ENCODE measurements at regions not wholly inside any gene's neighbourhood (a gene's known extent, or its start where the extent isn't known, plus 50 kb on each side); places are given as distances from the start of the nearest gene placed in this dataset.

DNA sequence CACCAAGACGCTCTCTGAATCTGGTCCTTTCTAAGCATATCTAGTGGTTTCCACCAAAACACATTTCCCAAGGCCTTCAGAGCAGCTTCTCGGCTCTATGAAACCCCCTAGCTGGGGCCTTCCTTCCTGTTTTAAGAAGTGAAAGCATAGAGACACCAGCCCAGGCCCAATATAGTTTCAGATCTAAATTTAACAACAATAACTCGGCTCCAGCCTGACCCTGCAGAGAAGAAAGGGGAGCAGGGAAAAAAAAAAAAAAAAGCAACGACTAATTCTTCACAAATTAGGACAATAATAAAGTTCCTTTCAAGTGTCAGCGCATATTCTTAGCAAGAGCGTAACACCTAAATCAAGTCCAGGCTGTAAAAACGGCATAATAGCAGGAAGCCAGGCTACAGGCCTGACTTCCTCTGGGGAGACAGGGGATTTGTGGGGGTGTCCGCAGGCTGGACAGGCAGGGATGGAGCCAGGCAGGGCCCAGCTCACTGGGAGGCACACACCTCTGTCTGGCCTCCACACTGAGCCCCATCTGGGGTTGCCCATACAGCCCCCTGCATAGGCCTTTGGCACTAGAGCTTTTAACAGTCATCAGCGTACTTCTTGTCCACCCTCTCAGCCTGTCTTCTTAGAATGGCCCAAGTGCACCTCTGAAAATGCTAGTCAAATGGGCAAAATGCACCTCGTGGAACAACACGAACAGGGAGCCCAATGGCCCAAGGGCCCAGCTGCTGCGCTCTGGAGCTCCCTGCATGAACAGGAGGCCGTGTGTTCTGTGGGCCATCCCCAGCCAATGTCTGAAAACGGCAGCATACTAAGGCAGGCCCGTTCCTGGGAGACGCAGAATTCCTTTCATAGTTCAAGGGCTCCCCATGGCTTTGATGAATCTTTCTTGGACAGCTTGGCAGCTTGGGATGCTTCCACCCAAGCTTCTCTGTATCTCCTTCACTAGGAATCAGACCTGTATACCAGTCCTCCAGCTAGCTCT is 772.9 kb downstream of the MED13L start:
- no peak for FAIRE-seq
- no peak for TF ChIP-seq POLR2A (IDR thresholded peaks at IDR 0.05; ENCODE audit: low read depth, low read length)
- DNase-seq (ENCODE audit: insufficient read length, low spot score), result no peak

DNA sequence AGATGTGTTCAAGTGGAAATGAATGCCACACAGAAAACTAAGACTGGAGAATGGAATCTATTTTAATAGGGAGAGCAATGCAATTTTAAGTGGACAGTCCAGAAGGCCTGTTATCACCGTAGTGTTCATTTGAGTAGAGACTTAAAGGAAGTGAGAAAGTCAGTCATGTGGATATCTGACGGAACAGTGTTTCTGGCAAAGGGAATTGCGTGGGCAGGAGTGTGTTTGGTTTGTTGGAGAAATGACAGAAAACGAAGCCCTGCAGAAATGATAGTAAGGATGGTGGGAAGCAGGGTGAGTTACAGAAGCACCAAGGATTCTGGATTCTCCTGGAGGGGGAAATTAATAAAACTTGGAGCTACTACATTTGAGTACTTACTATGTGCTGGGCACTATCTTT is 776.6 kb downstream of the MED13L start:
- no peak for TF ChIP-seq POLR2A (IDR thresholded peaks at IDR 0.05; ENCODE audit: low read depth, low read length)
- no peak for DNase-seq (ENCODE audit: insufficient read length, low spot score)
- no peak for FAIRE-seq

DNA sequence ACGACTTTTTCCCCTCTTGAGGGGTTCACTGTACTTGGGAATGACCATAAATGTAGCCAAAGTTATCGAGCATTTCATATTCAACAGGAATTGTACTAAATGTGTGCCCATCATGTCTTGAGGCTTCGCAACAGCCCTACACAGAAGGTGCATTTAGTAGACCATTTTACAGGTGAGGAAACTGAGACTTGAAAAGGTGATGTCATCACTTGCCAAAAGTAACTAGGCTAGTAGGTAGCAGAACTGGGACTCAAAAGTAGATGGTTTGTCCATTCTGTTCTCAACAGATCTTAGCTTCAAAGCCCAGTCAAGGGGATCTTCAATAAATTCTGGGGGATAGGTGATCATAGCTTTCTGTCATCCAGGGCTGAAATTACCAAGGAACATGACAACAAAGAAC is 782.2 kb downstream of the MED13L start:
- no peak for DNase-seq (ENCODE audit: insufficient read length, low spot score)
- no peak for FAIRE-seq
- TF ChIP-seq POLR2A (IDR thresholded peaks at IDR 0.05; ENCODE audit: low read depth, low read length), result no peak

DNA sequence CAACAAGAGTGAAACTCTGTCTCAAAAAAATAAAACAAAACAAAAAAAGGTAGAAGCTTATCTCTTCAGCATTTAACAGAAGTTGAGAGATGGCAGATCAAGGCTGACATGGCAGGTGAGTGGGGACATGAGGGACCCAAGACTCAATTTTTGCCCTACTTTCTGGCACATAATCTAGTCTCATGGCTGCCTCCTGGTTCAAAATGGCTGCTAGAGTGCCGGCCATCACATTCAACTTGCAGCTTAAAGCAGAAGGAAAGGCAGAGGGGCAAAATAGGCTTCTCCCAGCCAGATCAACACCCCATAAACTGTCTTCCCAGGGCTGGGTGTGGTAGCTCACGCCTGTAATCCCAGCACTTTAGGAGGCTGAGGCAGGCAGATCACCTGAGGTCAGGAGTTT is 784.9 kb downstream of the MED13L start:
- DNase-seq (ENCODE audit: insufficient read length, low spot score), result no peak
- FAIRE-seq, result no peak
- TF ChIP-seq POLR2A (IDR thresholded peaks at IDR 0.05; ENCODE audit: low read depth, low read length), result no peak

DNA sequence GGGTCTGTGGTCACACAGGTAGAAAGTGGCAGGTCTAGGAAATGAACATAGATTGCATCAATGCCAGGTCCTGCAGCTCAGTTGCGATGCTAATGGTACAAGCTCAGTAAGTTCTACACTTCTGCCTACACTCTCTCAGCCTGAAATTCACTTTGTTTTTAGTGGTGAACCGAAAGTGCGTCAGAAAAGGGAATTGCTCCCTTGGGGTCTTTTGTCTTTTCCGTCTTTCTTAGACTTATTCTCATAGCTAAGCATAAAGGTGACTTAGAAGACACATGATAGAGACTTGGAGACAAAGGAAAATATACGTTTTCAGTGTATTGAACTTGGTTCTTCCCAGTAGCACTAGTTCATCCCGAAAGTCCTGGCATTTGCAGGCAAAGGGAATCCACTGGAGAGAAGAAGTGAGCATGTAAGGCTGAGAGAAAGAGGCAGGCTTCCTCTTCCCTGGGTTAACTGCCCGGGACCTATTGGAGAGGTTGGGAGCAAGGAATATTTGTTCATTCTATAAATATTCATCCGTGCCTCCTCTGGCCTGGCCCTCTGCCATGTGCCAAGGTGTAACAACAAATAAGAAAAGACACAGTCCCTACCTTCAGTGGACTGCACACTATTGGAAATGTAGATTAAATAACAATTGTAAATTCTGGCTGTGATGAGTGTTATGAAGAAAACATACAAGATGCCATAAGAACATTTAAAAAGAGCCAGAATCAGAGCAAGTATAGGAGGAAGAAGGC is 785.8 kb downstream of the MED13L start:
- no peak for DNase-seq (ENCODE audit: insufficient read length, low spot score)
- no peak for FAIRE-seq
- TF ChIP-seq POLR2A (IDR thresholded peaks at IDR 0.05; ENCODE audit: low read depth, low read length), result no peak

GRCh38 chr12:115489253-115489652 is 788.2 kb downstream of the MED13L start:
- no peak for DNase-seq (ENCODE audit: insufficient read length, low spot score)
- no peak for TF ChIP-seq POLR2A (IDR thresholded peaks at IDR 0.05; ENCODE audit: low read depth, low read length)
- FAIRE-seq, result no peak

GRCh38 chr12:115485967-115486366 is 791.5 kb downstream of the MED13L start:
- DNase-seq (ENCODE audit: insufficient read length, low spot score) (no peak), FAIRE-seq (no peak)
- no peak for TF ChIP-seq POLR2A (IDR thresholded peaks at IDR 0.05; ENCODE audit: low read depth, low read length)

DNA sequence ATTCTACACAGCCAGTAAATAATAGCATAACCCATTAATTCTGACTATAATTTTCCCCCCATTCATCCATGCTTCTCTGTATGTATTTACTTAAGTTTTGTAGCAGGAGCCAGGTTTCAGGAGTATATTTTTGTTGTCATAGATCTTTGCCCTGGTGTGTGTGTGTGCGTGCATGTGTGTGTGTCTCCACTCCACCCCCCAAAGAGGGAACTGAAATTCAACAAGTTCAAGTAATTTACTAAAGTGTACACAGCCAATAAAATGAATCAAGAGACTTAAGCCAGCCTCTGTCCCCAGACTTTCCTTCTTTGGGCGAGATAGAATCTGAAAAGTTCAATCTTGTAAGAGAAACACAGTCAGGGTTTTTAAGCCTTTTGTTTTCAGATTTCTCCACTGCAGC is 792.0 kb downstream of the MED13L start:
- no peak for DNase-seq (ENCODE audit: insufficient read length, low spot score)
- TF ChIP-seq POLR2A (IDR thresholded peaks at IDR 0.05; ENCODE audit: low read depth, low read length), result no peak
- FAIRE-seq, result no peak

DNA sequence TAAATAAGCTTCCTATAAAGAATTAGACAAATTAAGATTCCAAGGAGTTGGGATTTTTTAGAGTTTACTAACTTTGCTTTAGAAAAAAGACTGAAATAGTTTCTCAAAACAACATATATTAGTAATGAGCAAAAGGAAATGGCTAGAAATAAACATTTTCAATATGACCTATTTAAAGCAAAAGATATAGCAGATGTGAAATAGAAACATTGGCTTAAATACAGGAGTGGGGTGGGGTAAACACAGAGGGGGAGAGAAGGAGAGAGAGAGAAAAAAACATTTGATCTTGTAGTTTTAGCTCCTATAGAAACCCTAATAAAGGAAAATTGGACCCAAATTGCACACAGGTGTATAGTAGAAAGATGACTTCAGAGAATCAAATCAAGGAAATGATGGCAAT is 794.5 kb downstream of the MED13L start:
- no peak for TF ChIP-seq POLR2A (IDR thresholded peaks at IDR 0.05; ENCODE audit: low read depth, low read length)
- FAIRE-seq, result no peak
- no peak for DNase-seq (ENCODE audit: insufficient read length, low spot score)

DNA sequence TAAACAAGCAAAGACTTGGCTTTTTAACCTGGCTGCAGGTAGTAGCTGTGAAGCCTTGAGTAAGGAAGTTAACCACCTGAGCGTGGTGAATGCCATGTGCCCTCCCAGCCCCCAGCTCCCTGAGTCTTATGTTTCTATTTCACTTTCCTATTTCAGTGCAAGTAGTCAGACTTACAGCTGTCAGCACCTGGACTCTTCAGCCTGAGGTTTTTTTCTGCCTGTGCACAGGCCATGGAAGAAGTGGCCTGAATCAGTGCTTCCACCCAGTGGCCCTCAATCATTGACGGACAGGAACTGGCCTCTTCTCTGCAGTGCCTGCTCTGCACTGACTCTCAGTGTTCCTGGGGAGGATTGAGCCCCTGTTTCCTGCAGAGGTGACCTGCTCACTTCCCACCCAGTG is 796.4 kb downstream of the MED13L start:
- TF ChIP-seq POLR2A (IDR thresholded peaks at IDR 0.05; ENCODE audit: low read depth, low read length), result no peak
- no peak for FAIRE-seq
- no peak for DNase-seq (ENCODE audit: insufficient read length, low spot score)

DNA sequence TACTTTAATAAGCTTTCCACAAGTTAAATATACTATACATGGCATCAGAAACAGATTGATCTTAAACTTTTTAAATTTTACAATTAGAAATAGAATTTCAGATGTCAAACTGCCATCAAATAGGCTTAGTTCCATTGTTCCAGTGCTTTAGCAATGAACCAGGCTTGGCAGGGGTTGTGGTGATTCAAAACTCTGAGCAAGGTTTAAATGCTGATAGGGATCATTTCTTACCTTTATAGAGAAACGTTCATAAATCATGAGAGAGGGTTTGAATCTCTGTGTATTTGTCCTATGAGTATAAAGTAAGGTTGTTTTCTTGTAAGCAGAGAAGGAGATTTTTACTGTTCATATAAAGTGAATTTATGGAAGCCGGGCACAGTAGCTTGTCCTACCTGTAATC is 794.5 kb upstream of the TBX3 start:
- DNase-seq (ENCODE audit: insufficient read length, low spot score) (no peak), FAIRE-seq (no peak)
- no peak for TF ChIP-seq POLR2A (IDR thresholded peaks at IDR 0.05; ENCODE audit: low read depth, low read length)

- FAIRE-seq, result no peak
- TF ChIP-seq POLR2A (IDR thresholded peaks at IDR 0.05; ENCODE audit: low read depth, low read length), result no peak
- DNase-seq (ENCODE audit: insufficient read length, low spot score), result no peak
These were observed 790.8 kb upstream of the TBX3 start for GRCh38 chr12:115474539-115475353.

DNA sequence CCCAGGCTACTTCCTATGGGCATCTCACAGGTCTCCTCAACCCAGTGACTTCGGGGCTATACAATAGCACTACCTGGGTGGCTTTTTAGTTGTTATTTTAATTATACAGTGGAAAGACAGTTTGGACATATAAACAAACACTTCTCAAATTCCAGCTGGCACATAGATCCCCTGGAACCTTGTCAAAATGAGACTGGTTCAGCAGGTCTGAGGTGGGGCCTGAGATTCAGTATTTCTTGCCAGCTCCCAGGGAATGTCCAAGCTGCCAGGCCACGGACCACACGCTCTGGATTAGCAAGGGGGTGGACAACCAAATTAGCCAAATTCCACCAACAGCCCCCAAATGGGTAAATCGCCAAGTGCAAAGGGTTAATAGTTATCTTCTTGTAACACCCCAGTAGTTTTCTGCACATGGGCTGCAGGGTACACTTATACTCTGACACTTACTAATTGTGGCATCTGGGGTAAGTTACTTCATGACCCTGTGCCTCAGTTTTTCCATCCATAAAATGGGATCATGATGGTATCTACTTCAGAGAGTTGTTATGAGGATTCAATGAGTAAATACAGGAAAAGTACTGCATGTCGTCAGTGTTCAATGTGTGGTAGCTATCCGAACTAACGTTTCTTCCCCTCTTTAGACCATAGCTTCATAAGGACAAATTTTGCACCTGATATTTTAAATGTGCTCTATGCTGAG is 789.4 kb upstream of the TBX3 start:
- FAIRE-seq, result no peak
- TF ChIP-seq POLR2A (IDR thresholded peaks at IDR 0.05; ENCODE audit: low read depth, low read length), result no peak

More for the DNA sequence above, 789.4 kb upstream of the TBX3 start:
- no peak for DNase-seq (ENCODE audit: insufficient read length, low spot score)

All from H54 (cell line).